ENCODE measurements at regions not wholly inside any gene's neighbourhood (a gene's known extent, or its start where the extent isn't known, plus 50 kb on each side); places are given as distances from the start of the nearest gene placed in this dataset.

DNA sequence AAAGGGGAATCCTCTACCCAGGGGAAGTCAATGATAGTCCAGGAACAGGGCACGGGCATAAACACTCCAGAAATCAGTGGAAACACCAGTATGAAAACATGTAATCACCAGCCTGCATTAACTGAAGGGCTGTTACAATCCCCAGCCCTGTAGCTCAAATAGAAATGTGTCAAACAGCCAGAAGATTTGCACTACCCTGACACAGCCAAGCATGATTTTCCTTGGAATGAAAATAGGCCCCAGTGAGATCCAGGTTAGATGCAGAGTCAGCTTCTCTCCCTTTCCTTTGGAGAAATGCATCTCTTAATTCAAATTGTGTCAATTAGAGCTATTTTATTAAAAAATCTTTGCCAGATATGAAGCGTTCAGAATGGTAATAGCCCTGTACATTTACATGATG, 158.1 kb downstream of the RPS29 start:
- Histone ChIP-seq H3K4me1 (ENCODE audit: control insufficient read depth in 4 of 4, insufficient read depth in 4 of 4, low read length in 3 of 4) (no peaks in the 10 kb centered on the region), H3K27me3 (ENCODE audit: control insufficient read depth in 4 of 4, insufficient read depth in 4 of 4, low read length in 3 of 4) (no peaks in the 10 kb centered on the region), H3K36me3 (ENCODE audit: control insufficient read depth in 4 of 4, insufficient read depth in 3 of 4, low read depth in 1 of 4, low read length in 3 of 4) (no peaks in the 10 kb centered on the region), H3K4me3 (ENCODE audit: low read depth in 1 of 3, low read length in 3 of 3) (no peak overlapping the region), H3K9me3 (ENCODE audit: control insufficient read depth in 4 of 4, low read length in 3 of 4) (peaks cover 0 to 3% (median 2%) of the 10 kb centered on the region in 4 donors), H3K27ac (ENCODE audit: low read depth in 1 of 2, low read length in 2 of 2) (no peak overlapping the region), H3K9ac (ENCODE audit: low read depth in 1 of 2, low read length in 2 of 2) (no peak overlapping the region)
- DNase-seq (ENCODE audit: low spot score), result no peak
- no peak for TF ChIP-seq NR2F2 (IDR thresholded peaks at IDR 0.05)
- TF ChIP-seq JUND (IDR thresholded peaks at IDR 0.05), result no peak
- no peak for TF ChIP-seq TAF1 (conservative IDR thresholded peaks at IDR 0.05)
- TF ChIP-seq GABPA (IDR thresholded peaks at IDR 0.05 in 1 of 2, conservative IDR thresholded peaks at IDR 0.05 in 1 of 2), result no peak
- TF ChIP-seq ATF3 (IDR thresholded peaks at IDR 0.05), result no peak
- TF ChIP-seq, protein P1, sequence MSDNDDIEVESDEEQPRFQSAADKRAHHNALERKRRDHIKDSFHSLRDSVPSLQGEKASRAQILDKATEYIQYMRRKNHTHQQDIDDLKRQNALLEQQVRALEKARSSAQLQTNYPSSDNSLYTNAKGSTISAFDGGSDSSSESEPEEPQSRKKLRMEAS (IDR thresholded peaks at IDR 0.05), result no peak
- no peak for TF ChIP-seq HNF4A (conservative IDR thresholded peaks at IDR 0.05)
- no peak for TF ChIP-seq SP1 (IDR thresholded peaks at IDR 0.05)
- no peak for TF ChIP-seq FOXA1 (IDR thresholded peaks at IDR 0.05)
- TF ChIP-seq HNF4G (IDR thresholded peaks at IDR 0.05), result no peak
- no peak for TF ChIP-seq ZBTB33 (IDR thresholded peaks at IDR 0.05)
- no peak for TF ChIP-seq YY1 (IDR thresholded peaks at IDR 0.05)
- TF ChIP-seq RXRA (IDR thresholded peaks at IDR 0.05), result no peak
- no peak for TF ChIP-seq CTCF (IDR thresholded peaks at IDR 0.05; ENCODE audit: low read depth, low read length, missing input control)
- TF ChIP-seq EGR1 (IDR thresholded peaks at IDR 0.05; ENCODE audit: low read depth in 2 of 2), result no peak
- no peak for TF ChIP-seq REST (IDR thresholded peaks at IDR 0.05)
- 87% methylated on average over 2 of the region's 2 CpGs for WGBS

- Histone ChIP-seq H3K9me3 (ENCODE audit: control insufficient read depth in 4 of 4, low read length in 3 of 4) (peaks cover 0 to 3% (median 1%) of the 10 kb centered on the region in 4 donors), H3K27me3 (ENCODE audit: control insufficient read depth in 4 of 4, insufficient read depth in 4 of 4, low read length in 3 of 4) (no peaks in the 10 kb centered on the region)
- 70% methylated on average over 8 of the region's 8 CpGs for WGBS
- TF ChIP-seq HNF4A (conservative IDR thresholded peaks at IDR 0.05) (no peak), SP1 (IDR thresholded peaks at IDR 0.05) (no peak), CTCF (IDR thresholded peaks at IDR 0.05; ENCODE audit: low read depth, low read length, missing input control) (no peak), EGR1 (IDR thresholded peaks at IDR 0.05; ENCODE audit: low read depth in 2 of 2) (no peak), TAF1 (conservative IDR thresholded peaks at IDR 0.05) (no peak), ZBTB33 (IDR thresholded peaks at IDR 0.05) (no peak), YY1 (IDR thresholded peaks at IDR 0.05) (no peak), FOXA1 (IDR thresholded peaks at IDR 0.05) (no peak), GABPA (IDR thresholded peaks at IDR 0.05 in 1 of 2, conservative IDR thresholded peaks at IDR 0.05 in 1 of 2) (no peak)
These were observed 159.1 kb downstream of the RPS29 start for GRCh38 chr14:49427117-49427516.

More at GRCh38 chr14:49427117-49427516, 159.1 kb downstream of the RPS29 start:
- Histone ChIP-seq H3K36me3 (ENCODE audit: control insufficient read depth in 4 of 4, insufficient read depth in 3 of 4, low read depth in 1 of 4, low read length in 3 of 4) (no peaks in the 10 kb centered on the region), H3K4me3 (ENCODE audit: low read depth in 1 of 3, low read length in 3 of 3) (no peak overlapping the region), H3K9ac (ENCODE audit: low read depth in 1 of 2, low read length in 2 of 2) (no peak overlapping the region), H3K27ac (ENCODE audit: low read depth in 1 of 2, low read length in 2 of 2) (no peak overlapping the region), H3K4me1 (ENCODE audit: control insufficient read depth in 4 of 4, insufficient read depth in 4 of 4, low read length in 3 of 4) (no peaks in the 10 kb centered on the region)
- DNase-seq (ENCODE audit: low spot score), result no peak
